MM.1S (cell line): ENCODE measurements at regions not wholly inside any gene's neighbourhood (a gene's known extent, or its start where the extent isn't known, plus 50 kb on each side); places are given as distances from the start of the nearest gene placed in this dataset.
A peak's percentile ranks its signal among the peaks of the same experiment; 100 is the strongest.

Source experiments
- DNase-seq: peaks from one replicate; pipeline ENCODE4 v3.0.0-alpha.2; 2015
- H2AFZ ChIP-seq: fragments of 300-600 bp; sonication (generic); 2 replicates; pipeline ENCODE4 v1.6.0; 2016; ENCODE audit warnings: antibody characterized with exemption, low read length
- H3F3A ChIP-seq: fragments of 300-600 bp; sonication (generic); 2 replicates; pipeline ENCODE4 v1.6.1; 2016; ENCODE audit warnings: mild to moderate bottlenecking, antibody characterized with exemption, low read length, moderate library complexity, mixed read lengths; ENCODE audit not compliant: insufficient read depth
- H3K27ac ChIP-seq: fragments of 300-600 bp; sonication (generic); 2 replicates; pipeline ENCODE4 v1.5.1; 2016; ENCODE audit warnings: mild to moderate bottlenecking, low read length
- H3K27me3 ChIP-seq: fragments of 300-600 bp; sonication (generic); replicated peaks from 2 replicates; pipeline ENCODE4 v1.6.0; 2016; ENCODE audit warnings: low read length; ENCODE audit not compliant: insufficient read depth
- H3K36me3 ChIP-seq: fragments of 300-600 bp; sonication (generic); replicated peaks from 2 replicates; pipeline ENCODE4 v1.6.1; 2016; ENCODE audit warnings: mild to moderate bottlenecking, low read length, mixed read lengths; ENCODE audit not compliant: insufficient read depth
- H3K4me1 ChIP-seq: fragments of 300-600 bp; sonication (generic); 2 replicates; pipeline ENCODE4 v1.6.1; 2016; ENCODE audit warnings: low read length, mixed read lengths
- H3K4me2 ChIP-seq: fragments of 300-600 bp; sonication (generic); 2 replicates; pipeline ENCODE4 v1.6.0; 2016; ENCODE audit warnings: low read depth, low read length
- H3K4me3 ChIP-seq: fragments of 300-600 bp; sonication (generic); 2 replicates; pipeline ENCODE4 v1.5.1; 2016; ENCODE audit warnings: low read length, mixed read lengths
- H3K79me2 ChIP-seq: fragments of 300-600 bp; sonication (generic); 2 replicates; pipeline ENCODE4 v1.6.1; 2016; ENCODE audit warnings: mixed run types, low read length, mixed read lengths
- H3K9ac ChIP-seq: fragments of 300-600 bp; sonication (generic); 2 replicates; pipeline ENCODE4 v1.6.1; 2016; ENCODE audit warnings: low read length, mixed read lengths
- H3K9me2 ChIP-seq: fragments of 300-600 bp; sonication (generic); replicated peaks from 2 replicates; pipeline ENCODE4 v1.6.1; 2016; ENCODE audit warnings: mild to moderate bottlenecking, low read length, mixed read lengths; ENCODE audit not compliant: insufficient read depth
- H3K9me3 ChIP-seq: fragments of 300-600 bp; sonication (generic); replicated peaks from 2 replicates; pipeline ENCODE4 v1.6.1; 2016; ENCODE audit warnings: mild to moderate bottlenecking, low read length, mixed read lengths; ENCODE audit not compliant: insufficient read depth
- H4K20me1 ChIP-seq: fragments of 300-600 bp; sonication (generic); 2 replicates; pipeline ENCODE4 v1.6.1; 2016; ENCODE audit warnings: mild to moderate bottlenecking, low read length, moderate library complexity, mixed read lengths; ENCODE audit not compliant: insufficient read depth
- CTCF ChIP-seq: fragments of 300-600 bp; sonication (generic); IDR thresholded peaks from 2 replicates; pipeline ENCODE4 v1.5.1; 2016; ENCODE audit warnings: antibody characterized with exemption, low read length, mixed read lengths
- EZH2 ChIP-seq: fragments of 300-600 bp; sonication (generic); optimal IDR thresholded peaks from 2 replicates; pipeline ENCODE3; 2017; ENCODE audit warnings: low read depth, mild to moderate bottlenecking, antibody characterized with exemption, low read length, mixed read lengths
- EZH2phosphoT487 ChIP-seq: fragments of 300-600 bp; sonication (generic); IDR thresholded peaks from 2 replicates; pipeline ENCODE4 v1.6.1; 2018; ENCODE audit warnings: antibody characterized with exemption, low read length

GRCh38 chr4:184287697-184288255 is 70.1 kb upstream of the ENPP6 start:
- H3K9me2 ChIP-seq, result no peaks in the 10 kb centered on the region
- H3K9ac ChIP-seq, result peak overlapping the region; percentile 67
- H3K27ac ChIP-seq, result peak overlapping the region; percentile 91
- H3K27me3 ChIP-seq, result no peaks in the 10 kb centered on the region
- H3F3A ChIP-seq, result peaks cover 57% of the 10 kb centered on the region
- peak overlapping the region; percentile 87 for H3K4me2 ChIP-seq
- H3K79me2 ChIP-seq, result no peaks in the 10 kb centered on the region
- no peaks in the 10 kb centered on the region for H3K9me3 ChIP-seq
- TF ChIP-seq EZH2phosphoT487 (no peak), EZH2 (no peak), CTCF (peak; percentile 41)
- H3K4me3 ChIP-seq, result peak overlapping the region; percentile 39
- peak overlapping the region; percentile 57 for H2AFZ ChIP-seq
- H3K36me3 ChIP-seq, result no peaks in the 10 kb centered on the region
- no peaks in the 10 kb centered on the region for H4K20me1 ChIP-seq
- peaks cover 64% of the 10 kb centered on the region for H3K4me1 ChIP-seq
- peak; percentile 75 for DNase-seq

GRCh38 chr4:184286358-184286757 is 68.7 kb upstream of the ENPP6 start:
- no peak overlapping the region for H3K4me3 ChIP-seq
- H4K20me1 ChIP-seq, result no peaks in the 10 kb centered on the region
- H3K9me2 ChIP-seq, result no peaks in the 10 kb centered on the region
- H3K79me2 ChIP-seq, result no peaks in the 10 kb centered on the region
- H3F3A ChIP-seq, result peaks cover 72% of the 10 kb centered on the region
- peaks cover 77% of the 10 kb centered on the region for H3K4me1 ChIP-seq
- no peaks in the 10 kb centered on the region for H3K9me3 ChIP-seq
- H3K9ac ChIP-seq, result no peak overlapping the region
- DNase-seq, result no peak
- no peak overlapping the region for H3K27ac ChIP-seq
- TF ChIP-seq EZH2phosphoT487 (no peak), CTCF (no peak), EZH2 (no peak)
- no peaks in the 10 kb centered on the region for H3K27me3 ChIP-seq
- no peak overlapping the region for H2AFZ ChIP-seq
- no peak overlapping the region for H3K4me2 ChIP-seq
- no peaks in the 10 kb centered on the region for H3K36me3 ChIP-seq

GRCh38 chr4:184284742-184285141 is 67.1 kb upstream of the ENPP6 start:
- peak overlapping the region; percentile 45; the same call in 1 of the 2 replicates for H3K4me3 ChIP-seq
- H3K36me3 ChIP-seq, result no peaks in the 10 kb centered on the region
- no peaks in the 10 kb centered on the region for H4K20me1 ChIP-seq
- no peak overlapping the region for H2AFZ ChIP-seq
- no peaks in the 10 kb centered on the region for H3K79me2 ChIP-seq
- H3K9me3 ChIP-seq, result no peaks in the 10 kb centered on the region
- peak; percentile 62 for DNase-seq
- no peaks in the 10 kb centered on the region for H3K9me2 ChIP-seq
- TF ChIP-seq CTCF (no peak), EZH2 (no peak), EZH2phosphoT487 (no peak)
- peak overlapping the region; percentile 92 for H3K9ac ChIP-seq
- H3K27ac ChIP-seq, result peak overlapping the region; percentile 98
- peak overlapping the region; percentile 75 for H3K4me2 ChIP-seq
- peaks cover 84% of the 10 kb centered on the region for H3F3A ChIP-seq
- no peaks in the 10 kb centered on the region for H3K27me3 ChIP-seq
- H3K4me1 ChIP-seq, result peaks cover 91% of the 10 kb centered on the region
